HG02981 (cell line): ENCODE measurements at regions not wholly inside any gene's neighbourhood (a gene's known extent, or its start where the extent isn't known, plus 50 kb on each side); places are given as distances from the start of the nearest gene placed in this dataset.
"Not testable (repeated sequence)": the region's sequence is repeated elsewhere in the genome, so short reads cannot be mapped to it uniquely, and the experiment has no call there.

Experiments used
- ATAC-seq: cut with Tn5 transposase; IDR thresholded peaks from one replicate; pipeline ENCODE4 v1.9.1; 2021; ENCODE audit warnings: mild to moderate bottlenecking, moderate library complexity; ENCODE audit not compliant: unreplicated experiment

DNA sequence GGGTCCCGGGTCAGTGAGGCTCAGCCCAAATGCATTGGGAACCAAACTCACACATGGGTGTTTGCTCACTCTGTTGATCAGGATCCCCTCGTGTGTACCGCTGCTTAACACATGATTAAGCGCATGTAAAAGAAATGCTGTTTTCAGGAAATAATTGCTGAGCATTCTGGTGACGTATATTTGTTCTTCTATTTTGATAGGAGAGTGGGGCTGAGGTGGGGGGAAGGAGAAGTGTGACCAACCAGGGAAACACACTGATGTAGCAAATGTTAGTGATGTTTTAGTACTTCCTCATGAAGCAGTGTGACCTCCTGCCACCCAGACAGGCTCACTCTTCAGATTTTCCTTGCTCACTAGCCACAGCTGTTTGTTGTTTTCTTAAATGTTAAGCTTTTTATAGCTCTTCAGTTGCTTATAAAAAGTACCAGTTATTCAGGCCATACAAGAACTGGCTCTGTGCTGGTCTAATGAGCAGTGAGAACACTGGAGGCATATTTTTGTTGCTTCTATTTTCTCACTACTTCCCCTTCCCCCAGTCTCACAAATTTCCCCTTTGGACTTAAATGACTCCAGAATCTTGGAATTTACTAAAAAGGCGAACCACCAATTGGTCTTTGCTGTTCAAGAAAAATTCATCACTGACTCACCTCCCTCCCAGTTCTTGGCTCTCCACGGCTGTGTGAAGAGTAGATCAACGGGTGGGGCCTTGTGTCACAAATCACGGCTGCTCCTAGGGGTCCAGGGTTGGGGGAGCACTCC, 79.2 kb upstream of the BACH2 start:
- no peak for ATAC-seq

GRCh38 chr6:90374201-90374600, 77.6 kb upstream of the BACH2 start:
- no peak for ATAC-seq

GRCh38 chr6:90372885-90373284, 76.2 kb upstream of the BACH2 start:
- no peak for ATAC-seq

- no peak for ATAC-seq
Observed at GRCh38 chr6:90372450-90372849, 75.8 kb upstream of the BACH2 start.

DNA sequence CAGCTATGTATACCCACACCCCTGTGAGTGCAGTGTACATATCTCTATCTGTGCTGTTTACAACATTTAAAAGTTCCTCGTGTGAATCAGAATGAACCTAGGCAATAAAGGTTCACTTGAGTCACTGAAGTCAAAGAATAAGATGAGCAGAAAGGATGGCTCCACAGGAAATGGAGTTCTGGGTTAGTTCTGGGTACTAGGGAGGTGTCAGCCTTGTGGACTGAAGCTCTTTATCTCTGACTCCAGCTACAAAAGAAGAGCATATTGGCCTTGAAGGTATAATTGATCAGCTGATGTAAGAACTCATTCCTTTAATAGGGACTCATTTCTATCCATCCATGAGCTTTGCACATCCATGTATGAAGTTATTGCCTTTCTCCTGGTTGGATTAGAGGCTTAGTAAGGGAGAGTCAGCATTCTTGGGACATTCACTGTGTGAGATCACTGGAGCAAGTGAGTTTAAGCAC, 73.9 kb upstream of the BACH2 start:
- no peak for ATAC-seq

DNA sequence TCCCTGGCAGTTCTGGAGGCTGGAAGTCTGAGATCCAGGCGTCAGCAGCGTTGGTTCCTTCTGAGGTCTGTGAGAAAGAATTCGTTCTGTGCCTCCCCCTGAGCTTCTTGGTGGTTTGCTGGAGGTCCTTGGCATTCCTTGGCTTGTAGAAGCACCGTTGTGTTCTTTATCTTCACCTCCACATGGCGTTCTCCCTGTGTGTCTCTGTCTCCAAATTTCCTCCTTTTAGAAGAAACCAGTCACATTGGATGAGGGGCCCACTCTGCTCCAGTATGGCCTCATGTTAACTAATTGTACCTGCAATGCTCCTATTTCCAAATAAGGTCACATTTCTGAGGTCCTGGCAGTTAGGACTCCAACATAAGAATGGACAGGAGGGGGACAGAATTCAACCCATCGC, 73.0 kb upstream of the BACH2 start:
- ATAC-seq = no peak

- ATAC-seq = peak; percentile 99
Observed at GRCh38 chr6:90369024-90369519, 72.4 kb upstream of the BACH2 start.

- no peak for ATAC-seq
Observed at GRCh38 chr6:90368601-90369000, 72.0 kb upstream of the BACH2 start.

- ATAC-seq = no peak
Observed at GRCh38 chr6:90368001-90368400, 71.4 kb upstream of the BACH2 start.

DNA sequence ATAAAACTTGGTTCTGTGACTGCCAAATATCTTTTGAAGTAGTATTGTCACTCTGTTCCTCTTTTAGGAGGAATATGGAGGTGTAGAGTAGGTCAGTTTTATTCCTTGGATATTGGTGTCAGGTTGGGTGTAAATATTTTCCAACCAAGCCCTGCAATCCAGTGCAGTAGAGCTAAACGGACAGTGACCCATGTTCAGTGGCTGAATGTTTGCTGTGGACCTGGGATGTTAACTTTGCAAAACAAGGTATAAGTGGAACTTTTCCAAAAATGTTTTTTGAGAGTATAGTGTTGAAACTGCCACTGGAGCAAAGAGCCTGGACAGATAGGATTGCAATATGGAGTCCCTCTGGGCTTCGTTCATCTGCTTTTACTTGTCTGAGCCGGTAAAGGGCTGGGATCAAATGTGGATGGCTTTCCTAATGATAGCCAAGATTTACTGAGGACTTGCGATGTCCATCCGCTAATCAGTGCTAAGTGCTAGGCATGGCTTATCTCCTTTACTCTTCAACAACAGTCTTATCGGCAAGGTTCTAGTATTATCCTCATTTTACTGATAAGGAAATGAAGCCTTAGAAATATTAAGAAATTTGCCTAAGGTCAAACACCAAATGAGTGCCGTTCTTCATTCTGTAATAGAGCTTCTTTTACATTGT, 69.0 kb upstream of the BACH2 start:
- no peak for ATAC-seq

DNA sequence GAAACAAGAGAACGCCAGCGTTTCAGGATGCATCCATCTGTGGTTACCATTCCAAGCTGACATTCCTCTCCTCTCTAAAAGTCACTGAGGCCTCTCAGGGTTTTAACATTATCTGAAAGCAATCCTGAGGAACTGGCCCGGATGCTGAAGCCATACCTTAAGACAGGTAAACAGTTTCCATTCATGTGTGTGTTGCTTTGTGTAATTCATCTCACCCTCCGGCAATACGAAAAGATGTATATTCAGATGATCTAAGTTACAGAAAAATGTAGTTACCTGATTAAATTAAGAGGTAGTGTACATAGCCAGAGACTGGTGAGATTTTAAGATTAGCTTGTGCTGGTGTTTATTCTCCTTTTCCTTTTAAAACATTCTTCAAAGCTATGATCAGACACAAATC, 68.4 kb upstream of the BACH2 start:
- no peak for ATAC-seq

DNA sequence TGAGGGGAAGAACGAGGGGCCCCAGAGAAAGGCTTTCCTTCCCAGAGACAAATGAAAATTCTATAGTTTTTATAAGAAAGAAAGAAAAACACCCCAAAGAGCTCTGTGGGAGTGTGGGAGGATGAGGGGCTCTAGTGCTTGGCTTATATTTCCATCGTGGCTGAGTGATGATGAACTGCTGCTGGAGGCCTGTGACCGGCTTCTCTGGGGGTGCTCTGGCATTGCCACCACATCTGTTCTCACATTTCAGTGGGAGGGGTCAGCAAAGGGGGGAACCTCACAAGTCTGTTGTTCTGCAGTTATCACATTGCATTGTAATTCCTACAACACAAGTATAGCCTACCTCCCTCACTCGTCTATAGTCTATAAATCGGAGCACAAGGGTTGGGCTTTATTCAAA, 67.6 kb upstream of the BACH2 start:
- no peak for ATAC-seq

DNA sequence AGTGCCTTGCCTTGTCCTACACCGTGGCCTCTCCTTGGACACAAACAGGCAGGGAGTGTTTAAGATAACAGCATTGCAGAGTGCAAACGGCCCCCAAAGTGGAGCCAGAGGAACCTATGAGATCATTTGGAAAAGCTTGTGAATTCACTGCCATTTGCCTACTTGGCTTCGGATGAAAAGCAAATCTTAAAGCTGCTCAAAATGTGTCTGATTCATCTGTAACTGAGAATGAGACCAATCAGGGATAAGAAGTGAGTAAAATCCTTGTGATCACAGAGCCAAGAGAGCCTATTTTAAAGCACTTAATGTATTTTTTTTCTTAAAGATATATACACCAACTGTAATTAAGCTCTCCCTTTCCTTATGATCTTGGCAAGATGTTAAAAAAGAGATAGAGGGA, 65.7 kb upstream of the BACH2 start:
- no peak for ATAC-seq

GRCh38 chr6:90361174-90361573, 64.5 kb upstream of the BACH2 start:
- ATAC-seq = no peak

GRCh38 chr6:90358036-90358770, 61.6 kb upstream of the BACH2 start:
- not testable (repeated sequence) for ATAC-seq

GRCh38 chr6:90356012-90356421, 59.4 kb upstream of the BACH2 start:
- no peak for ATAC-seq

GRCh38 chr6:90354961-90355360, 58.3 kb upstream of the BACH2 start:
- no peak for ATAC-seq

DNA sequence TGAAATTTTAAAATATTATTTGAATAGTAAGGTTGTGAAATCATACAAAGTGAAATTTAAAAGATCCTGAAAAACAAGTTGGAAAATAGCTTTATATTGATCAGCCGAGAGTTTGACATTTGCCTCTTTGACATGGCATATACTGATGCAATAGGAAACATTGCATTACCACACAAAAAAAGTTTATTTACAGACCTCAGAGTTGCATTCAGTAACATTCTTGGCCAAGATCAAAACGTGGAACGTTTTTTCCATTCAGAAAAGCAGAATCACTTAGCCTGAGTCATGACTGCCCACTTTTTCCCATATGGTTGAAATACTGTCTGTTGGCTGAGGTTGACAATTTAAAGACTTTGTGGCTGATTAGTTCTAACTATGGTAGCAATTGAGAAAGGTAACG, 55.1 kb upstream of the BACH2 start:
- no peak for ATAC-seq

DNA sequence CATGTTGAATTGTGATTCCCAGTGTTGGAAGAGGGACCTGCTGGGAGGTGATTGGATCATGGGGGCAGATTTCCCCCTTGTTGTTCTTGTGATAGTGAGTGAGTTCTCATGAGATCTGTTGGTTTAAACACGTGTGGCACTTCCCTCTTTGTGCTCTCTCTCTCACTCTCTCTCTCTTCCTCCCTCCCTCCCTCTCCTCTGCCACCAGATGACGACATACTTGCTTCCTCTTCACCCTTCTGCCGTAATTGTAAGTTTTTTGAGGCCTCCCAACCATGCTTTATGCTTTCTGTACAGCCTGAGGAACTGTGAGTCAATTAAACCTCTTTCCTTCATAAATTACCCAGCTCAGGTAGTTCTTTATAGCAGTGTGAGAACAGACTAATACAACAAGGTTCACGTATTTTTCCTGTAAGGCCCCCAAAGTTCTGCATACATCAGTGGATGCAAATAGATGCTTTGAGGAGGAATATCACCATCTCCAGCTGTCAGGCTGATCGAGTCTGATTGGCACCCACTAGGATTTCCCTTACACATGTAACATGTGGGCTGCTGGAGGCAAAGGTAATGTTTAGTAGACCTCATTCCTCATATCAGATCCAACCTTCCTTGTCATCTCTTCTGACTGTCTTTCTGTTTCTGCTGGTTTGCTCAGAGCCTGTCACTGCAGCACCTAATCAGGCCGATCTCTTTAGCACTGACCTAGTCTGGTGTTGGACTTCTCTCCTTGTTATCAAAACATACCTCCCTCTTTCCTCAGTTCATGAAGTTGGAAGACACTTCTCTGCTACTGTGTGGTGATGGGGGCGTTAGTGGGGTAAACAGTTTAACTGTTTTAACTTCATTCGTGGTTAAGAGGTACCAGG, 54.3 kb upstream of the BACH2 start:
- ATAC-seq = no peak

- ATAC-seq = no peak
Observed at GRCh38 chr6:90347411-90347851, 50.8 kb upstream of the BACH2 start.

DNA sequence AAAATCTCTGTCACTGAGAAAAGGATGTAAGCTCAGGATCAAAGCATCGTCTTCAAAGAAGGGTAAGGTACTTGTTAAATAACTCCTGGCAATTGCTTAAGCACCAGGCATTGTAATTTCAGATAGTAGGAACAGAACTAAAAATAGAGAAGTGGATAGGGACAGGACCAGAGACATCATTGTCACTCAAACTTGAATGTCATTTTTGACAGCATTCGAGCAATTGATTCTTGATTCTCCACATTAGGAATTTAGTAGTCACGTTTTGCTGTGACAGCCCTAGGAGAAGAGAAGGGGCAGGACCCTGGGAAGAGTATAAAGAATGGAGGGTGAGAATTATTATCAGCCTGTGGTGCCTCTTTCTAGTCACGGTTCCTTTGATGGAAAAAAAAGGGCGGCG, 50.1 kb upstream of the BACH2 start:
- no peak for ATAC-seq
